ENCODE measurements at regions not wholly inside any gene's neighbourhood (a gene's known extent, or its start where the extent isn't known, plus 50 kb on each side); places are given as distances from the start of the nearest gene placed in this dataset.

GRCh38 chr3:10702961-10703740 lies 112.9 kb upstream of the SLC6A11 start:
- Histone ChIP-seq H3K9me3 (no peaks in the 10 kb centered on the region), H3K27me3 (no peaks in the 10 kb centered on the region), H3K36me3 (ENCODE audit: low read depth, missing control alignments) (no peaks in the 10 kb centered on the region), H3K4me1 (peaks cover 4% of the 10 kb centered on the region), H3K4me3 (no peak overlapping the region), H3K27ac (no peak overlapping the region)
- TF ChIP-seq, protein P1, sequence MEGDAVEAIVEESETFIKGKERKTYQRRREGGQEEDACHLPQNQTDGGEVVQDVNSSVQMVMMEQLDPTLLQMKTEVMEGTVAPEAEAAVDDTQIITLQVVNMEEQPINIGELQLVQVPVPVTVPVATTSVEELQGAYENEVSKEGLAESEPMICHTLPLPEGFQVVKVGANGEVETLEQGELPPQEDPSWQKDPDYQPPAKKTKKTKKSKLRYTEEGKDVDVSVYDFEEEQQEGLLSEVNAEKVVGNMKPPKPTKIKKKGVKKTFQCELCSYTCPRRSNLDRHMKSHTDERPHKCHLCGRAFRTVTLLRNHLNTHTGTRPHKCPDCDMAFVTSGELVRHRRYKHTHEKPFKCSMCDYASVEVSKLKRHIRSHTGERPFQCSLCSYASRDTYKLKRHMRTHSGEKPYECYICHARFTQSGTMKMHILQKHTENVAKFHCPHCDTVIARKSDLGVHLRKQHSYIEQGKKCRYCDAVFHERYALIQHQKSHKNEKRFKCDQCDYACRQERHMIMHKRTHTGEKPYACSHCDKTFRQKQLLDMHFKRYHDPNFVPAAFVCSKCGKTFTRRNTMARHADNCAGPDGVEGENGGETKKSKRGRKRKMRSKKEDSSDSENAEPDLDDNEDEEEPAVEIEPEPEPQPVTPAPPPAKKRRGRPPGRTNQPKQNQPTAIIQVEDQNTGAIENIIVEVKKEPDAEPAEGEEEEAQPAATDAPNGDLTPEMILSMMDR (IDR thresholded peaks at IDR 0.05), result no peak
- no peak for TF ChIP-seq POLR2A (IDR thresholded peaks at IDR 0.05)
- peak; percentile 54 for DNase-seq
- WGBS, 2 donors, result 24 to 26% methylated on average over 14 of the region's 14 CpGs
- intact Hi-C loops (cut with DNase I; ENCODE audit: low total_unique reads), result no loop called here

GRCh38 chr3:10703875-10704274 lies 112.2 kb upstream of the SLC6A11 start:
- DNase-seq, result no peak
- H3K36me3 ChIP-seq (ENCODE audit: low read depth, missing control alignments), result no peaks in the 10 kb centered on the region
- H3K27me3 ChIP-seq, result no peaks in the 10 kb centered on the region
- H3K4me3 ChIP-seq, result no peak overlapping the region
- H3K27ac ChIP-seq, result no peak overlapping the region
- H3K4me1 ChIP-seq, result peaks cover 4% of the 10 kb centered on the region
- intact Hi-C loops (cut with DNase I; ENCODE audit: low total_unique reads), result no loop called here
- H3K9me3 ChIP-seq, result no peaks in the 10 kb centered on the region
- WGBS, 2 donors, result 67 to 79% methylated on average over 5 of the region's 5 CpGs
- no peak for TF ChIP-seq POLR2A (IDR thresholded peaks at IDR 0.05)
- TF ChIP-seq, protein P1 (IDR thresholded peaks at IDR 0.05), result peak in 1 of 3 experiments; percentile 16

- WGBS, 2 donors, result 26 to 29% methylated on average over 5 of the region's 5 CpGs
- peaks cover 4% of the 10 kb centered on the region for H3K4me1 ChIP-seq
- no peaks in the 10 kb centered on the region for H3K36me3 ChIP-seq (ENCODE audit: low read depth, missing control alignments)
- no peak overlapping the region for H3K27ac ChIP-seq
- no peaks in the 10 kb centered on the region for H3K27me3 ChIP-seq
- no peak for DNase-seq
- no peak overlapping the region for H3K4me3 ChIP-seq
- no peaks in the 10 kb centered on the region for H3K9me3 ChIP-seq
- intact Hi-C loops (cut with DNase I; ENCODE audit: low total_unique reads), result no loop called here
- TF ChIP-seq, protein P1 (IDR thresholded peaks at IDR 0.05), result no peak
- TF ChIP-seq POLR2A (IDR thresholded peaks at IDR 0.05), result no peak
Measured at GRCh38 chr3:10706156-10706739, 109.8 kb upstream of the SLC6A11 start.

GRCh38 chr3:10706740-10707399 lies 109.2 kb upstream of the SLC6A11 start:
- Histone ChIP-seq H3K27me3 (no peaks in the 10 kb centered on the region), H3K36me3 (ENCODE audit: low read depth, missing control alignments) (no peaks in the 10 kb centered on the region), H3K4me3 (peak overlapping the region; percentile 29 to 42), H3K9me3 (no peaks in the 10 kb centered on the region), H3K27ac (no peak overlapping the region), H3K4me1 (peaks cover 4% of the 10 kb centered on the region)
- DNase-seq, result no peak
- intact Hi-C loops (cut with DNase I; ENCODE audit: low total_unique reads), result no loop called here
- whole genome bisulfite sequencing, 2 donors, result 22 to 30% methylated on average over 11 of the region's 11 CpGs
- no peak for TF ChIP-seq POLR2A (IDR thresholded peaks at IDR 0.05)
- TF ChIP-seq, protein P1 (IDR thresholded peaks at IDR 0.05), result no peak

Measured in testis (tissue), 2 donors.